Stimulated activated CD4-positive, alpha-beta T cell treated with anti-CD3 and anti-CD28 coated beads, Interleukin-15, amount 100 ng/mL, for 24 hours (primary cell): ENCODE measurements at regions not wholly inside any gene's neighbourhood (a gene's known extent, or its start where the extent isn't known, plus 50 kb on each side); places are given as distances from the start of the nearest gene placed in this dataset.

Experiments used
- DNase-seq: peaks from one replicate; pipeline ENCODE4 v3.0.0-alpha.2; 2020

GRCh38 chr18:59954755-59955156 is 55.0 kb downstream of the PMAIP1 start:
- DNase-seq: no peak

GRCh38 chr18:59954241-59954640 is 54.4 kb downstream of the PMAIP1 start:
- no peak for DNase-seq
